ENCODE measurements at regions not wholly inside any gene's neighbourhood (a gene's known extent, or its start where the extent isn't known, plus 50 kb on each side); places are given as distances from the start of the nearest gene placed in this dataset.

DNA sequence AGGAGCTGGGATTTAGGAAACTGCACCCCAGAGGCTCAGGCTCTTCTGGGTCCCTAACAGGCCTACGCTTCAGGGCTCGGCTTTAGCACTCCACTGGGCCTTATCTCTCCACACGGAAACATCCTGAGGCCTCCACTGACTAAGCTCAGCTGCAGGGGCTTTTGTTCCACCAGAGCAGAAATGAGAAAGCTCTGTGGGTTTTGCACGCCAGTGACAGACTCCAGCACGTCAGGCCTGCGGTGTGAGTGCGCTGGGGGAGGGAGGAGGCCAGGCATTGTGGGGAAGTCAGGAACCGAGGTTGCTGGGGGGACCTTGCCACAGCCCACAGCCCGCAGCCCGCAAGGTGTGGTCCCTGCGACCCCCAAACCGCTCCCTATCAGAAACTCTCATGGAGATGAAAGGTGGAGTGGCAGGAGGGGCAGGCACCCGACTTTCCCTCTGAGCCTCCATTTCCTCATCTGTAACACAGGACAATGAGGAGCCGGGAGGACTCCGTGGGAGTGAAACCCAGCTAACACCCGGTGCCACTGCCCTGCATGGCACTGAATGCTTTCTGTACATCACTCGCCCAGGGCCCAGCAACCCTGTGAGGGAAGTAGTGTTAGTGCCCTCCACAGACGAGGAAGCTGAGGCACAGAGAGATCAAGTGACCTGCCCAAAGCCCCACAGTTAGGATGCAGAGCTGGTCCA, 106.5 kb downstream of the TPRA1 start:
- no peak for DNase-seq

DNA sequence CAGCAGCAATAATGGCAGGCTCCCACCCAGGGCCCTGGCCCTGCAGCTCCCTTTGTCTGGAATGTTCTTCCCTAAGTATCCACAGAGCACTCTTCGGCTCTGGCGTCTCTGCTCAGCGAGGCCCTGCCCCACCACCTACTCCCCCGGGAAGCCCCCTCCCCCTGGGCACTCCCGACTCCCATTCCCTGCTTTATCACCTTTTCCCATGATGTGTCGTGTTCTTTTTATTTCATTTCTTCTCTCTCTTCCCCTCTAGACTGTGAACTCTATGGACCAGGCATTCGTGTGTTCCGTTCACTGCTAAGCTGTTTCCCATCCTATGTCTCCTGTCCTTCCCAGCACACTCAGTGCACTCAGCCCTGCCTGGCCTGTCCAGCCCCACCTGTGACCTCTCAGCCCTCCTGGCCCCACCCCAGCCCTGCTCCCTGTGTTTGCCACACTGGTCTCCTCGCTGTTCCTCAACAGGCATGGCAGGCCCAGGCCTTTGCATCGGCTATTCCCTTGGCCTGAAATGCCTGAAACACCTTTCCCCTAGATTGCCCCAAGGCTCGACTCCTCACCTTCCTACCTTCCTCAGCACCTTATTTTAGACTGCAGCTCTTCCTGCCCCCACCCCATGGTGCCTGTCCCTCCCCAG, 107.4 kb downstream of the TPRA1 start:
- DNase-seq = no peak

DNA sequence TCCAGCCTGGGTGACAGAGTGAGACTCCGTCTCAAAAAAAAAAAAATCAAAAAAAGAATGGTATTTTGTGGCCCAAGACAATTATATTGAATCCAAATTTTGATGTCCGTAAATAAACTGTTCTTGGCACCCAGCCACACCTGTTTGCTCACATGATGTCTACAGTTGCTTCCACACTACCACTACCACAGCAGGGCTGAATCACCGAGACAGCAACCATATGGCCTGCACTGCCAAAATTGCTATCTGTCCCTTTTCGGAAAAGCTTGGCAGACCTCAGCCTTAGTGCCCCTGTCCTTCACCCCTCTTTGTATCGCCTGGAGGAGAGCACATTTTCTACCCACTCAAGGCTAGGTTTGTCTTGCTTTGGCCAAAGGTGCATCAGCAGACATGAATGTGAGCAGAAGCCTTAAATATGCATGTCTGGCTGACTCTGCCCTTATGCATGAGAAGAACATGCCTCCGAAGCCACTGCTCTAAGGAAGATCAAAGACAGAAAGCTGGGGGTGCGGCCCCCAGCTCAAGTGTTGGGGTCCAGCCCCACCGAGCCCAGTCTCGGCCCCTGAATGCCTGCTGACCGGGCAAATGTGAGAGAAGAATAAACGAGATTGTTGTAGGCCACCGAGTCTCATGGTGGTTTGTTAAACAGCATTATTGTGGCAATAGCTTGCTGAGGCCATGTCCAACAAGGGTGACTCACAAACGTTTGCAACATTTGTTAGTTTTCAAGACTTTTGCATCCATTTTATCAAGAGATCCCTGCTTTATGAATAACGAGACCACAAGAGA, 108.1 kb downstream of the TPRA1 start:
- no peak for DNase-seq

DNA sequence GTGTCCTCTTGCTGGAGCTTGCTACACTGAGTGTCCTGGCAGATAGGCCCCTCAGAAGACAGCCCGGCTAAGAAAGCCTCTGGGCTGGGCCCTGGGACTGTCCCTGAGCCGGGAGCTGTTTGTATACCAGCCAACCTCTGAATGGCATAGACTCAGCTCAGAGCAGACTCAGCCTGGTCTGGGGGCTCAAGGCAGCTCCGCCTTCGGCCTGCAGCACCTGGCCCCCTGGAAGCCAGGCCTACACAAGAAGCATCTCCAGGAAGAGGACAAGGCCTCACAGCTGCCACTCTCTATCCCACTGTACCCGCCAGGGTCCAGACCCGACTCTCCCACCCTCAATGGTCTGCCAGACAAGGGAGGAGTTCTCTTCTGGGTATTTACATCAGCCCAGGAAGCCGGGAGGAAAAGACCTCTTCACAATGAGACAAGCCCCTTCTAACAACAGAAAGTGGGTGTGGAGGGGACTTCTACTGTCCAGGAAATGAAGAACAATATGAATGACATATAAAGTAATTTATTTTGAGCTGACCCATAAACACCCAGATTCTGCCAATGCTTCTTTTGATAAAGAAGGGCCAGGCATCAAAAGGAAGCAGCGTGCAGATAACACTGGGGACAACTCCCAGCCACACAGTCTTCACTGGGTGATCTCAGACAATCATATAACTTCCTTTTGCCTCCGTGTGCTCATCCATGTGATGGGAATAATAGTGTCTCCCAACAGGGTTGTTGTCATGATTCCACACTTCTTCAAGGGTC, 110.2 kb downstream of the TPRA1 start:
- DNase-seq = no peak

DNA sequence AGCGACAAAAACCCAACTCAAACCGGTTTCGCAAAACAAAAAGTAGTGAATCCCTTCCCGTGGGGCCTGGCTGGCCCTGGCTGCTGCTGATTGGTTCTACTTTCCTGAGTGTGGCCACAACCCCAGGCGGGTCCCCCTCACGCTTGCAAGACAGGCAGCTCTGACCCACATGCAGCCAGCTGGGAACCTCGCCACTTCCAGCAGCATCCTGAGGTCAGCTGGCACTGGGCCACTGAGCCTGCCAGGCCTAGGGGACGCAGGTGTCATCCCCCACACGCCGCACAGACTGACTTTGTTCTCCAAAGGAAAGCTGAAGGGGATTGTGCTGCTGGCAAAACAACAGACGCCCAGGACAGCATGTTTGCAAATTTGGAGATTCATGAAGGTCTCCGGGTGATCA, 111.1 kb downstream of the TPRA1 start:
- no peak for DNase-seq

DNA sequence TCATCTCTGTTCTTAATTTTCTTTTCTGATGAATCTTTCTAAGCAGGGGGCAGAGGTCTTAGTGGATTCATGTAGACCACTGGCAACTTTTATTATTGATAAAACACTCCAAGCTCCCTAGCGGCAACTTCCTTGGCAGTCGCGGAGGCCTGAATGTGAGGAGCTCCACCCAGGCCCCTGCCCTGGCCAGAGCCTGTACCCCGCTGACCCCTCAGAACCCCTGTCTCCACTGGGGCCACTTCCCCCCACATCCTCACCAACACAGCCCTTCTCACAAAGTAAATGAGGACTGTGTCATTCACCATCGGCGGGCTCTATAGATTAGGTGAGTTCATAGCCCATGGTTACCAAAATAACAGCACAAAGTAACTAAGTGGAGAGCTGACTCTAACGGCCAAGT, 111.6 kb downstream of the TPRA1 start:
- no peak for DNase-seq

DNA sequence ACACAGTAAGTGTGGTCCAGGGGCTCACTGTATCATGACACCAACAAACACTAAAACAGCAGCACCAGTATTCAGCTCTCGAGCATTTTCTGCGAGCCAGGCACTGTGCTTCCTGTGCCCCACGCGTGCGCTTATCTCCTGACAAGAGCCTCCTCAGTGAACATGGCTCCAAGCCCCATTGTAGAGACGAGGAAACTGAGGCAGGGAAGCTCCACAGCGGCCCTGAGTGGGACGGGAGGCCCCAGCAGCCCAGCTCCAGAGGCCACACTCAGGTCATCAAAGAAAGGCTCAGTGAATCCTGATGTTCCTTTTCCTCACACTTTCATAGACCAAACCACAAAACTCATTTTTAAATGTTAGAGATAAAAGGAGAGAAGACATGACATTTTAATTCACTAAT, 113.1 kb downstream of the TPRA1 start:
- no peak for DNase-seq

DNA sequence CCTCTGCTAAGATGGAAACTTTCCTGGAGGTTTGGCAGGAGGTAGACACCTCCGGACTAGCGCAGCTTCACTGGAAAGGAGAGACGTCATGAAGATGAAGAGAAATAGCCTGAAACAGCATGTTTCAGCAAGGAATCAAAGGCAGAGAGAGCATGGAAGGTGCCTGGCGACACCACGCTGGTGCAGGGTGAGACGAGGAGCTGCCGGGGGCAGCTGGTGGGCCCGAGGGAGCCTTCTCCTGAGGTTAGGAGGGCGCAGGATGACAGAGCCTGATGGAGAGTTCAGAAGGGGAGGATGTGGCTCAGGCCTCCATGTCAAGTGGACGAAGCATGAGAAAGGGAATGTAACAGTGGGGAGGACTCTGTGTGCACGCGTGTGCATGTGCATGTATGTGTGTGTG, 113.6 kb downstream of the TPRA1 start:
- DNase-seq = no peak

DNA sequence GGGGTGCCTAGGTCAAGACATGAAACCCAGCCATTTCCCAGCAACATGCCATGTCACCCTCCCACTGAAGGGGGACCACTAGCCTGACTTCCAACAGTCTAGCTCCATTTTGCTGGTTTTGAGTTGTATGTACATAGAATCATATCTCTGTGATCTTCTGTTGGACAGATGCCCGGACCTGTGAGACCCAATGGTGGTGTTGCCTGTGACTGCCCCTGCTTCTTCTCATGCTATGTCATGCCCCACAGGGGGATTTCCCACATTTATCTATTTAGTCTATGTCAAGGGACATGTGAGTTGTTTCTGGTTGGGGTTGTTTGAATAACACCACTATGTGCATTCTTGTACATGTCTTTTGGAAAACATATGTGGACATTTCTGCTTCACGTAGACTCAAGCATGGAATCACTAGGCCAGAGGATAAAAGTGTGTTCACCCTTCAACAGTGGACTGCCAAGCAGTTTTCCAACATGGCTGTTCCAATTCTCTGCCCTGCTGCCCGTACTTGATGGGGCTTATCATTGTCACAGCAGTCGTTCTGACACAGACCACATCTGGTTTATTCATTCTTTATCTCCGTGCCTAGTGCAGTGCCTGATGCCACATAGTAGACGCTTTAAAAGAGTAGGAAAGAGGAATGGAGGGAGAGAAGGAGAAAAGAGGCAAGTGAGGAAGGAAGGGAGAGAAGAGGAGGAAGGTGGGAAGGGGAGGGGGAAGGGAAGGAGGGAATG, 114.4 kb downstream of the TPRA1 start:
- DNase-seq = no peak

DNA sequence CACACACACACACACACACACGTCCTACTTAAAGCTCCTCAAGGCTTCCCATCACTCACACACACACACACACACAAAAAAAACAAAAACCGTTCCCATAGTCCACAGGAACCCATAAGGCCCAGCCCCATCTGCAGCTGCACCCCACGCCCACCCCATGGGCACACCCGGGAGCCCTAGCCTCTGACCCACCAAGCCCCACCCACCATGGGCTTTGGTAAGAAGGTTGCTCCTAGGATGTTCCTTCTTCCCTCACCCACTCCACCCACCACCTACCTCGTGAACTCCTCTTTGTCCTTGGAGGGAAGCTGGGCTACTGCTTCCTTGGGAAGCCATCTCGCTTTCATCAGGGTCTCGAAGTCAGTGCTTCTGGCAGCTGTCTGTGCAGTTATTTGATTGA, 115.1 kb downstream of the TPRA1 start:
- no peak for DNase-seq

DNA sequence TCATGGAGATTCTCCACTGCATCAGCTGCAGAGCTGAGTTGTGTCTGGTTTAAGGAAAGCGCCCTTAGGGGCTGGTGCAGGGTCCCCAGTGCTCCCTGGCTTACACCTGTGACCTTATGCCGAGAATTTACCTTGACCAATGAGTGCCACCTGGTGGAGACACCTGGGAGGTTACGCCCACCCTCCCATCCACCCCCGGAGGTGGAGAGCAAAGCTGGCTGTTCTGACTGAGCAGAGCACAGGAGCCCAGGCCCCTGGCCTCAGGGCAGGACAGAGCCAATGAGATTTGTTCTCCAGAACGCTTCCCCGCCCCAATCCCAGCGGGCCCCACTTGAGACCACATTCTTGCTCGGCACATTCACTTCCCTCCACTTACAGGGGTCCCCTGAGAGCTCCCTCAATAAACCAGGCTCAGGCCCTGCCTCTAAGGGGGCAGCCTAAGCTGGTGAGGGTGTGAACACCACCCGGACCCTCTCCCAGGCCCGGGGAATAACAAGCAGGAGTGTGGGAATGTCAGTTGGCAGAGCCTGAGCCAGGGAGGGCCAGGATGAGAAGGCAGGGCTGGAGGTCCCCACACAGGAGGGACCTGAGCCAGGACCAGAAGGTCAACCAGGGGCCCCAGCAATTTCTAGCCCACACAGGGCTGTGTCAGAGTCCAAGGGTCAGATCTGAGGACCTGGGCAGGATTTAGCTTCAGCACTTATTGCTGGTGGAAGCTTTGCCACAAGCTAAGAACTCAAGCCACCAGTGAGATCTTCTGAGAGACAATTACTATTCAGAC, 117.1 kb downstream of the TPRA1 start:
- no peak for DNase-seq

DNA sequence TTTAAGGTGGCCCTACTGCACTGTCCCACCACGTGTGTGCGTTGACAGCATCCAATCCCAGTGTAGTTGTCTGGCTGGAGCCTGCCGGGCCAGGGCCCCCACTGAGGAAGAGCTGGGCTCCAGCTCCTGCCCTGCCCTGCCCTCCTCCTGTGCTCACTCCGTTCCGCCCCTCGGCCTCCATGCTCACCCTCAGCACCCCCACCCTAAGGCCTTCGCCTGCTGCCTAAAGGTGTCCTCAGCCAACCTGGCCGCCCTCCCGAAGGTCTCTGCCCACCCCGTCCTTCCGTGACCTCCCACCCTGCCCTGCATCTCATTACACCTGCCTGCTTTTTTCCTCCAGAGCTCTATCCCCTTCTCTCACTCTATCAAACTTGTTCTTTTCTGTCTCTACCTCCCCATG, 118.0 kb downstream of the TPRA1 start:
- no peak for DNase-seq

DNA sequence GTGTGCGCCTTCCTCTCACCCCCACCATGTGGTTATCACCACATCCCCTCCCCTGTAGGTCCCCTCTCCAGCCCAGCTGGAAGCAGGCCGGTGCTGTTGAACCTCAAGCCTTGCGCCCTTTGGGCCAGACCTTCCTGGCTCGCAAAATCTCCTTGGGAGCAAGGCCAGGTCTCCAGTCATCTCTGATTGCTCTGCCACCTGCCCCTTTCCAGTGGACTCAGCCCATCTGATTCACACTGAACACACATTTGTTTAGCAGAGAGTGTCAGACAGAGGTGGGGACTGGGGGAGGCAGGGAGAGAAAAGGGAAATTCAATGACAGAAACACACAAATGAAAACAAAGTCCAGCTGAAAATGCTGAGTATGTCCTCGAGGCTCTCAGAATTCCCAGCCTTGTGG, 119.4 kb downstream of the TPRA1 start:
- DNase-seq = no peak

DNA sequence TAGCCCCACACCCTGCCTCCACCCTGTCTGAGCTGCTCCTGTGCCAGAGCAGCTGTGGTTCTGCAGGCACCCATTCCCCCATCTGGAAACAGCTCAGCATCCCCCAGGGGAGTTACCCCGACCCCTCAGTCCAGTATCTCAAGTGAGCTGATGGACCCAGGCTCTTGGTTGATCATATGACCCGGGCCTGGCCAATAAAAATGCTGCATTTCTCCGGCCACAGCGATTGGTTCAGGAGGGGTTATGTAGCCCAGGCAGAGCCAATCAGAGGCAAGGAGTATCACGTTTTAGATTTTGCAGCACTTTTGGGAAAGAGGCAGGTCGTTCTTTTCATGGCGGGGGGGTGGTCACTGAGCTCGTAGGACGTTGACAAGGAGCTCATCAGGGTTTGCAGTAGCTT, 120.8 kb downstream of the TPRA1 start:
- no peak for DNase-seq

DNA sequence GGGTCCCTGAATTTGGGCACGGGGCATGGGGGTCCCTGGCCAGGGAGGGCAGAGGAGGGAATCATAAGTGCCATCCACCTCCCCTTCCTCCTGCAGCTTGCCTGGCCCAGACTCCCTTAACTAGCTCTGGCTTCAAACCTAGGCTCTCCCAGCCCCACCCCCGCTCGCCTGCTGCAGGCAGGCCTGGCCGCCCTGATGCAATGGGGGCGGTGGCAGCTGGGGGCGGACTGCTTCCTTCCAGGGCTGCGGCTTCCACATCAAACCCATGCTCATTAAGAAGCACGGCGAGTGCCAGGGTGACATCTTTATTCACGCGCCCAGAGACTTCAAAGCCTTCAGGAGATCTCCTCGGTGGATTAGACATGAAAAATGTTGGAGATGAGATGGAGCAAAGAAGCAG, 123.1 kb downstream of the TPRA1 start:
- DNase-seq = no peak

DNA sequence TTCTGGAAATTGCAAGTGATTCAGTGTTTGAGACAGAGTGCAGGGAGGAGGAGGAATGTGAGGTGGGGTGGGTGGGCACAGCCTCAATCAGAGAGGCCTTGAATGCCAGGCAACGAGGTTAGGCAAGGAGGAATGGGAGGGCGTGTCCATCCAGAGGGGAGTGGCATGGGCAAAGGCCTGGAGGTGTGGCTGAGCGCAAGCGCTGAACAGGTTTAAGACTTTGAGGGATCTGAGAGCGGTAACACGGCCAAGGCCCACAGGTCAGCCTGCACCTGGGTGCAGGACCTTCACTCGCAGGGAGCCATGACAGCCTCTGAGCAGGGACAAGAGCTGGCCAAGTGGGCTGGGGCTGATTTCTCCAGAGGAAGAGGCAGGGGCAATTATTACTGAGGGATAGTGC, 125.9 kb downstream of the TPRA1 start:
- no peak for DNase-seq

DNA sequence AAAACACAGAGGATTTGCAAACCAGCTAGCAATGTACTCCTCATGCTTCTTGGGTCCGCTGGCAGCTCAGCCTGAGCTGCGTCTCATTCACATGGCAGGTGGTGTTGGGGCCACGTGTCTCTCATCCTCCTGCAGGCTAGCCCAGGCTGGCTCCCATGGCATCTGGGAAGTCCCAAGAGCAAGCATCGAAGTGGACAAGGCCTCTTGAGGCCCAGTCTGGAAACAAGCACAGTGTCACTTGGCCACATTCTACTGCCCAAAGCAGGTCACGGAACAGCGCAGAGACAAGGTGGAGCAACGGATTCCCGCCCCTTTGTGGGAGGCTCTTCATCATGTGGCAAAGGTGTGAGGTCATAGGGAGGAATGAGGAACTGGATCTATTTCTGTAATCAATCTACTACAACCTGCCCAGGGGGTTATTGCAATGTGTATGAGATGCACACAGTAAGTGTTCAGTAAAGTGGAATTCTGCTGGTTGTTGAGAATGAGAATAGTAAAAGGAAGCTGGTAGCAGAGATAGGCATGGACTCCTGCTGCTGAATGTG, 128.3 kb downstream of the TPRA1 start:
- no peak for DNase-seq

DNA sequence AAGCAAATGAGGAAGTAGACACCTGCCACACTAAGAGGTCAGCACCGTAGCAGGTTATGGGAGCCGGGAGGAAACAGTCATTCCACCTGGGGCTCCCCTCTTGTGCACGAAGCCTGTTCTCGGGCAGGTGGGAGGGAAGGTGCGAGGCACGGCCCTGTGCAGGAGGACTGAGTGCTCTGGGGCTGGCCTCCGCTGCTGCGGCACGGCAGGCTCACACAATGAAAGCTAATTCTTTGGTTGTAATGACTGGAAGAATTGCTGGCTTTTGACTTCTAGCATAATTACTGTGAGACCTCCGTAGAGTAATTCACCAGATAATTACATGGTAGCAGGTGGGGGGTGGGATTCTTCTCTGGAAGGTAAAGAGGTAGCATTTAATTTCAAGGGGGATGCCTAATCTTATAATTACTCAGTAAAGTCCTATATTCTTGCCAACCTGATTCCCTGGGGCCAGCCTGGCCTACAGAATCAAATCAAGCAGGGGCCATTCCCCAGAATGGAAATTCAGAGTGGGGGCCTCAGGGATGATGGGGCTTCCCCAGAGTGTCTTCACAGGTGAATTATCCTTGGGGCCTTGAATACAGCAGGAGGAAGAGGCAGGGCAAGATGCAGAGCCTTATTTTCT, 129.1 kb downstream of the TPRA1 start:
- no peak for DNase-seq

DNA sequence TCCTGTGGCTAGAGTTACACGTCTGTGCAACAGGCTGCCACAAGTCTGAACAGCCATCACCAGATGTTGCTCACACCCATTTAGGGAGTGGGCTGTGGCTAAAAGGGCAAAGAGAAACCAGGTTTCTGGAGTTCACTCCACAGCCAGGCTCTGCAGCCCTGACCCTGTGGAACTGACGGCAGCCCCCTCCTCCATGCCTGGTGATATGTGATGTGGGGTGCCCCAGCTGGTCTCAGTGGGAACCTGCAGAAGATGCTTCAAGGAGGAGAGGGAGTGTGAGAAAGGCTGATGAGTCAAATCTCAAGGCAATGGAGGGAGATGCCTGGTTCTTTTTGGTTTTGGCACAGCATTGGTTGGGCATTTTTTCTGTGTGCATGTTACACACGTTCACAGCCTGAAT, 130.6 kb downstream of the TPRA1 start:
- DNase-seq = no peak

DNA sequence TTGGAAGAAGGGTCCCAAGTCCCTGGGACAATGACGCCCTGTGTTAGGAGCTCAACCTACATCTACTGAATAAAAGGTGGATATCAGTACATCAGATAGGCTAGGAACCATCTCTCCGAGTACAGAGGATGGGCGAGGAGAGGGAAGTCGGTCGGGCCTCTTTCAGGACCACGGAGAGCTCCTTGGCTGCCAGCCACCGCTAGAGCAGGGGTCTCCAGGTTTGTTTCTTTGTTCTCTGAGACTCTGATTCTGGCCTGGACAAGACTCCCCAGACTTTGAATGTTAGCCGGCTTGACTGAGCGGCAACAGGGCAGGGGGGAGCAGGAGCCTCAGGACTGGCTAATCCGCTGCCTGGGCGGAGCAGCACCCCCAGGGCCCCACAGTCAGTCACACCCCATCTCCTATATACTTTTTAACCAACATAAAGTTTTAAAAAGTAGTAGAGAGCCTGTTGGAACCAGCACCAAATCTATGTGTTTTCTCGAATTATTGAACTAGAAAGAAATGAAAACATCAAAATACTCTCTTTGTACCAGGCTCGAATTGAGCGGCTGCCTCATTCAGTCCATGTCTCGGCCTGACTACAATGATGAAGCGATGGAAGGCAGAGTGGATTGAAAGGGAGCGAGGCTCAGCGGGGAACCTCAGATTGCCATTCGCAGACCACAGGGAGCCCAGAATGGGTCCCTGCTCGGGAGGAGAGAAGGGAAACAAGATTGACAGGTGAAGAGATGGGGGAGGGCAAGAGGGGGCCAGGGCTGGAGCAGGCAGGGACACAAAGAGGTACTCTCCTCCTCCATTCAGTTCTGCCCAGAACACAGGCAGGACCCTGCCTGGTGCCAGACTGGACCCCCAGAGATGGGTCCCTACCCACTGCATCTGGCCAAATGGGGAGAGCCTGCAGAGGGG, 131.6 kb downstream of the TPRA1 start:
- DNase-seq = no peak

Data from NCI-H524 treated with DMSO at 0.1 percent for 48 hours (cell line).